DOHH2 (cell line): ENCODE measurements at regions not wholly inside any gene's neighbourhood (a gene's known extent, or its start where the extent isn't known, plus 50 kb on each side); places are given as distances from the start of the nearest gene placed in this dataset.

Source experiments
- CTCF ChIP-seq: fragments of 200-600 bp; sonication (generic); IDR thresholded peaks from one replicate; pipeline ENCODE4 v1.5.1; 2014; ENCODE audit warnings: antibody characterized with exemption, mild to moderate bottlenecking, low read depth, low read length; ENCODE audit not compliant: poor library complexity, severe bottlenecking
- EZH2phosphoT487 ChIP-seq: fragments of 200-600 bp; sonication (generic); IDR thresholded peaks from 2 replicates; pipeline ENCODE4 v1.6.1; 2017; ENCODE audit warnings: borderline replicate concordance, mild to moderate bottlenecking, antibody characterized with exemption, low read length, moderate library complexity, mixed read lengths

GRCh38 chr7:46710927-46711326 is 789.9 kb upstream of the IGFBP3 start:
- no peak for TF ChIP-seq EZH2phosphoT487
- no peak for TF ChIP-seq CTCF
